Aorta (tissue), 5 donors: ENCODE measurements at regions not wholly inside any gene's neighbourhood (a gene's known extent, or its start where the extent isn't known, plus 50 kb on each side); places are given as distances from the start of the nearest gene placed in this dataset.

Experiments
- ATAC-seq: fragments of 200-7000 bp; cut with Tn5 transposase; one replicate; pipeline ENCODE4 v1.9.1; 2022; ENCODE audit warnings: moderate library complexity; ENCODE audit not compliant: low FRiP score
- DNase-seq, 2 donors: peaks; one replicate each; pipeline ENCODE4 v3.0.0-alpha.2; 2020
- H3K27ac ChIP-seq, 2 donors: one replicate each; pipeline ENCODE4 v1.5.1; 2013; ENCODE audit warnings: low read length in 2 of 2, mild to moderate bottlenecking in 2 of 2, moderate library complexity in 2 of 2, control low read depth in 1 of 2, inconsistent platforms in 1 of 2, low read depth in 1 of 2
- H3K27me3 ChIP-seq, 2 donors: one replicate each; pipeline ENCODE4 v1.6.1; 2013; ENCODE audit warnings: control low read depth in 1 of 2, low read length in 1 of 2, mild to moderate bottlenecking in 1 of 2, moderate library complexity in 1 of 2; ENCODE audit not compliant: insufficient read depth in 2 of 2, control insufficient read depth in 1 of 2
- H3K36me3 ChIP-seq, 2 donors: one replicate each; pipeline ENCODE4 v1.6.1; 2013; ENCODE audit warnings: control low read depth in 1 of 2, low read length in 1 of 2, mild to moderate bottlenecking in 1 of 2; ENCODE audit not compliant: insufficient read depth in 2 of 2, control insufficient read depth in 1 of 2
- H3K4me1 ChIP-seq, 2 donors: one replicate each; pipeline ENCODE4 v1.6.1; 2013; ENCODE audit warnings: low read length in 2 of 2, control low read depth in 1 of 2, mild to moderate bottlenecking in 1 of 2, moderate library complexity in 1 of 2; ENCODE audit not compliant: insufficient read depth in 2 of 2, control insufficient read depth in 1 of 2
- H3K4me3 ChIP-seq, 2 donors: one replicate each; pipeline ENCODE4 v1.5.1; 2013; ENCODE audit warnings: low read length in 2 of 2, control low read depth in 1 of 2, mild to moderate bottlenecking in 1 of 2
- H3K9me3 ChIP-seq: one replicate; pipeline ENCODE4 v1.6.1; 2013; ENCODE audit warnings: mild to moderate bottlenecking, low read length; ENCODE audit not compliant: control insufficient read depth
- WGBS, 2 donors: extraction: QIAGEN DNeasy Blood & Tissue Kit; methylation state at CpG; one replicate each; pipeline ENCODE4 v1.1.7; 2013; 5-methylcytosine and 5-hydroxymethylcytosine counted together
- intact Hi-C, 2 donors: fragments of 100-400 bp; cut with DNase I; formaldehyde crosslinking; loops; one replicate each; pipeline versions ENCODE4 v1.14.2 to v1.15.0; 2022
- donor health status: healthy with polysubstance abuse.
- donor health status: Bipolar disorder and iron deficiency.
- donor health status: DM: no; HTN: no; CAD: no.
- donor health status: DM: no; HTN: no; CAD: no.
- donor health status: DM: yes; HTN: yes; CAD: no.

- ATAC-seq (no peak), DNase-seq (peak; percentile 38 to 73)
- no peaks in the 10 kb centered on the region for H3K27me3 ChIP-seq
- H3K4me1 ChIP-seq: no peaks in the 10 kb centered on the region
- intact Hi-C loops: loop anchor here in 1 of 2 donors (10.0 kb wide), 1 partner anchor 58 kb away; no protein-coding TSS in a partner anchor
- no peak overlapping the region for H3K27ac ChIP-seq
- no peak overlapping the region for H3K4me3 ChIP-seq
- WGBS, 2 donors: 90 to 91% methylated on average over 15 of the region's 15 CpGs
- H3K9me3 ChIP-seq: no peaks in the 10 kb centered on the region
- no peaks in the 10 kb centered on the region for H3K36me3 ChIP-seq
These were observed 64.3 kb upstream of the IER5L start for GRCh38 chr9:129242191-129242941.

GRCh38 chr9:129241725-129242124 is 63.7 kb upstream of the IER5L start:
- no peak overlapping the region for H3K4me3 ChIP-seq
- no peaks in the 10 kb centered on the region for H3K36me3 ChIP-seq
- no peak overlapping the region for H3K27ac ChIP-seq
- H3K9me3 ChIP-seq: no peaks in the 10 kb centered on the region
- peak; percentile 37 to 38 for DNase-seq
- no peaks in the 10 kb centered on the region for H3K27me3 ChIP-seq
- ATAC-seq: no peak
- H3K4me1 ChIP-seq: no peaks in the 10 kb centered on the region
- intact Hi-C loops: loop anchor here in 1 of 2 donors (10.0 kb wide), 1 partner anchor 57 kb away; no protein-coding TSS in a partner anchor
- 95 to 100% methylated on average over 2 of the region's 2 CpGs for WGBS, 2 donors

- intact Hi-C loops: loop anchor here in 1 of 2 donors (10.0 kb wide), 1 partner anchor 56 kb away; no protein-coding TSS in a partner anchor
- Histone ChIP-seq H3K27ac (no peak overlapping the region), H3K9me3 (no peaks in the 10 kb centered on the region), H3K4me1 (no peaks in the 10 kb centered on the region), H3K36me3 (no peaks in the 10 kb centered on the region), H3K27me3 (no peaks in the 10 kb centered on the region), H3K4me3 (no peak overlapping the region)
- WGBS, 2 donors: 96 to 99% methylated on average over 3 of the region's 3 CpGs
- ATAC-seq (no peak), DNase-seq (peak; percentile 18 to 26)
These were observed 62.6 kb upstream of the IER5L start for GRCh38 chr9:129240581-129241211.

GRCh38 chr9:129239946-129240490 is 62.0 kb upstream of the IER5L start:
- ATAC-seq: no peak
- no peak overlapping the region for H3K4me3 ChIP-seq
- no peaks in the 10 kb centered on the region for H3K4me1 ChIP-seq
- no peaks in the 10 kb centered on the region for H3K36me3 ChIP-seq
- H3K27ac ChIP-seq: no peak overlapping the region
- peak; percentile 41 to 54 for DNase-seq
- H3K9me3 ChIP-seq: no peaks in the 10 kb centered on the region
- 84 to 92% methylated on average over 10 of the region's 10 CpGs for WGBS, 2 donors
- no peaks in the 10 kb centered on the region for H3K27me3 ChIP-seq
- intact Hi-C loops: loop anchor here in 1 of 2 donors (10.0 kb wide), 1 partner anchor 55 kb away; no protein-coding TSS in a partner anchor

- peak in 1 of 2 donors; percentile 49 for DNase-seq
- intact Hi-C loops: no loop called here
- 82 to 88% methylated on average over 2 of the region's 2 CpGs for WGBS, 2 donors
These were observed 59.7 kb upstream of the IER5L start for GRCh38 chr9:129237803-129238202.

GRCh38 chr9:129237164-129237611 is 59.1 kb upstream of the IER5L start:
- intact Hi-C loops: no loop called here
- DNase-seq (peak; percentile 67 to 77), ATAC-seq (no peak)
- H3K36me3 ChIP-seq: no peaks in the 10 kb centered on the region
- no peak overlapping the region for H3K27ac ChIP-seq
- H3K27me3 ChIP-seq: no peaks in the 10 kb centered on the region
- no peak overlapping the region for H3K4me3 ChIP-seq
- no peaks in the 10 kb centered on the region for H3K4me1 ChIP-seq
- no peaks in the 10 kb centered on the region for H3K9me3 ChIP-seq
- 17 to 24% methylated on average over 13 of the region's 13 CpGs for WGBS, 2 donors

More at GRCh38 chr9:129237803-129238202, 59.7 kb upstream of the IER5L start:
- no peaks in the 10 kb centered on the region for H3K36me3 ChIP-seq
- H3K9me3 ChIP-seq: no peaks in the 10 kb centered on the region
- no peak overlapping the region for H3K27ac ChIP-seq
- H3K4me3 ChIP-seq: no peak overlapping the region
- H3K4me1 ChIP-seq: no peaks in the 10 kb centered on the region
- no peaks in the 10 kb centered on the region for H3K27me3 ChIP-seq
- ATAC-seq: no peak

- Histone ChIP-seq H3K4me1 (no peaks in the 10 kb centered on the region), H3K27ac (no peak overlapping the region), H3K4me3 (no peak overlapping the region), H3K9me3 (no peaks in the 10 kb centered on the region), H3K36me3 (no peaks in the 10 kb centered on the region), H3K27me3 (no peaks in the 10 kb centered on the region)
- DNase-seq (peak in 1 of 2 donors; percentile 63), ATAC-seq (no peak)
- WGBS, 2 donors: 71 to 73% methylated on average over 15 of the region's 15 CpGs
- intact Hi-C loops: no loop called here
These were observed 58.5 kb upstream of the IER5L start for GRCh38 chr9:129236441-129237145.

- H3K9me3 ChIP-seq: no peaks in the 10 kb centered on the region
- no peak for ATAC-seq
- peak in 1 of 2 donors; percentile 40 for DNase-seq
- no peaks in the 10 kb centered on the region for H3K4me1 ChIP-seq
- 87% methylated on average over 7 of the region's 7 CpGs for WGBS, 2 donors
- no peaks in the 10 kb centered on the region for H3K36me3 ChIP-seq
- H3K4me3 ChIP-seq: no peak overlapping the region
- intact Hi-C loops: no loop called here
- H3K27ac ChIP-seq: no peak overlapping the region
- H3K27me3 ChIP-seq: no peaks in the 10 kb centered on the region
These were observed 57.9 kb upstream of the IER5L start for GRCh38 chr9:129235931-129236331.
